ENCODE measurements at regions not wholly inside any gene's neighbourhood (a gene's known extent, or its start where the extent isn't known, plus 50 kb on each side); places are given as distances from the start of the nearest gene placed in this dataset.

DNA sequence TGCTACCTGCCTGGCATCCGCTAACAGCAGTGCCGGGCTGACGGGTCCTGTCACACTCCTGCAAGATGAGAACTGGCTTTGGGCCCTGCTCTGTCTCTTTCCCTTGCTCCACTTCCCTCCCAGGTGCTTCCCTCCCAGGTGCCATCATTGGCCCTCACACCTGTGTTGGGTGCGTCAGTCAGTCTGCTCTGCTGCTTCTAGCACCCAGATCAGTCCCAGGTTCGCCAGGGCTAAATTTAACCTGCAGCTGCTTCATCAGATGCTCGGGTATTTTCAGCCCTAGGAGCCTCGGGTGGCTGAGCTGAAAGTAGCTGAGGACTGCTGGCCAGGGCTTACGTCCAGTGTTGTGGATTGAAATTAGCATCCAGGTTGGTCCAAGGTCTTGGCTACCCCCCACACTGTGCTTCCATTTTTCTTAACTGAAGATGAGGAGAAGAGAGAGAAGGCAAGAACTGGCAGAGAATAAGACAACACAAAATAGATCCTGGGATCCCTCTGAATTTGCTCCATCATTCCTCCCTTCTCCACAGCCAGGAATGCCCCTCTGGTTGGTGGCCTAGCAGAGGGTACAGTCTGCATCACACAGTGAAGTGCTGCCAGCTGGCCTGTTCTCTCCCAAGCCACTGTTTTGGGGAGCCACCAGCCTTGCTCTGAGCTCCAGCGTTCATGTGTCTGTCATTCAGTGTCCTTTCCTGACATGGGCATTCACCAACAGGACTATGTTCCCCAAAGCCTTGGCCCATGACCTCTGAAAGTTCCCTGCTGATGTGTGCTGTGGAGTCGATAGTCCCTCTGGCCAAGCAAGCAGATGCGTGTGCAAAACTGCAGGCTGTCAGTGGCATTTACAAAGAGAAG is 65.9 kb upstream of the SYPL1 start:
- no peak overlapping the region for H3K4me2 ChIP-seq (ENCODE audit: low read length)
- H3K36me3 ChIP-seq (ENCODE audit: insufficient read depth, low read length) = no peaks in the 10 kb centered on the region
- no peaks in the 10 kb centered on the region for H3K9me3 ChIP-seq (replicated peaks; ENCODE audit: low read length)
- H3K4me1 ChIP-seq (ENCODE audit: control insufficient read depth, insufficient read depth, low read length) = no peaks in the 10 kb centered on the region
- no peak overlapping the region for H3K4me3 ChIP-seq (ENCODE audit: low read length)
- peaks cover 7% of the 10 kb centered on the region for H3K27me3 ChIP-seq (ENCODE audit: control insufficient read depth, insufficient read depth, low read length)
- no peak overlapping the region for H3K9ac ChIP-seq (ENCODE audit: low read depth, low read length)

DNA sequence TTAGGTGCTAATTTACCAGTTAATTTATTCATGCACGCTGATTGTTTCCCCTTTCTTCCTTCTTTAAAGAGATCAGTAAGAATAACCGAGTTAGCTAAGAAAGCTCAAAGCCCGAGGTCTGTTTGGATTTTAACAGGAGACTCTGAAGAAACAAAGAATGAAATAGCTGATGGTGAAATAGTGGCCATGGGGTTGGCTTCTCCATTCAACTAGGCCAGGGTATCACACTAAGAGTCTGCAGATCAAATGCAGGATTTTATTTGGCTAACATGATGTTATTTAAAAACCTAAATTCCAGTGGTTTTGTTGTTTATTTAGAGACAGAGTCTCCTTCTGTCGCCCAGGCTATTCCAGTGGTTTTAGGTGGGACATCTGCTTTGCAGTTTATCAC is 65.2 kb upstream of the SYPL1 start:
- Histone ChIP-seq H3K27me3 (ENCODE audit: control insufficient read depth, insufficient read depth, low read length) (peaks cover 7% of the 10 kb centered on the region), H3K9me3 (replicated peaks; ENCODE audit: low read length) (no peaks in the 10 kb centered on the region)

DNA sequence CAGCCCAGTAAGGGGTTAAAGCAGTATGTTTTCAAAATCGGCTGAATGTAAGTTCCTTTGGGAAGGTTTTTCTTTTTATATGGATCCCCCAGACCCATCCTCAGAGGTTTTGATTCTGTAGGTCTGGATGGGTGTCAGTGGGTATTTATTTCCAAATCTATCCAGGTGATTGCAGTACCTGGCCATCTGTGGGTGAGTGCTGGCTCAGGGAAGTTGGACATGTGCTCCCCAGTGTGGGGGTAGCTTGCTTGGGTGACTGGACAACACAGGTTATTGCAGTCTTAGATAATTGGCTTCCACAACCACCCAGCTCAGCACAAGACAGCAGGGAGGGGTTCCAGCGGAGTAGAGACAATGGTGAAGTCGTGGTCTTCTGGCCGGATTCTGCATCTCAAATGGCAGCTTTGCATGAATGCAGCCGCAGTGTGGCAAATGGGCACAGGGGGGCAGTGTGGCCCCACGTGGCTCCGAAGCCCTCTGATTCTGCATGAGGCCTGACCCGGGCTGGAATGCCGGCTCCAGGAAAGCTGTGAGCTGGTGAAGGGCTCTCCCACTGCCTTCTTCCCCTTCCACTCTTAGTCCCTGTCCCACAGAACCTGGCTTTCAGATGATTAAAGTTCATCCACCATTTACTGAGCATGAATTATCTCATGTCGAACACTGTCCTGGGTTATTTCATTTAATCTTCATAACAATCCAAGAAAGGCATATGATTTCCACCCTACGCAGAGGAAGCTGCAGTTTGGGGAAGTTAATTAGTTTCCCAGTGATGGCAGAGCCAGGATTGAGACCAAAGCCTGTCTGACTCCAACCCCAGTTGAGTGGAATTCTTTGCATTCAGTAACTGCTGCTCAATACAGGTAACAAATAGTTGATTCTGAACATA is 64.5 kb upstream of the SYPL1 start:
- Histone ChIP-seq H3K4me2 (ENCODE audit: low read length) (peak overlapping the region; percentile 11), H3K9me3 (replicated peaks; ENCODE audit: low read length) (no peaks in the 10 kb centered on the region), H3K36me3 (ENCODE audit: insufficient read depth, low read length) (no peaks in the 10 kb centered on the region), H3K27me3 (ENCODE audit: control insufficient read depth, insufficient read depth, low read length) (peaks cover 7% of the 10 kb centered on the region), H3K4me3 (ENCODE audit: low read length) (no peak overlapping the region), H3K9ac (ENCODE audit: low read depth, low read length) (no peak overlapping the region), H3K4me1 (ENCODE audit: control insufficient read depth, insufficient read depth, low read length) (no peaks in the 10 kb centered on the region)

More for the DNA sequence above, 65.2 kb upstream of the SYPL1 start:
- Histone ChIP-seq H3K36me3 (ENCODE audit: insufficient read depth, low read length) (no peaks in the 10 kb centered on the region), H3K4me2 (ENCODE audit: low read length) (no peak overlapping the region), H3K9ac (ENCODE audit: low read depth, low read length) (no peak overlapping the region), H3K4me1 (ENCODE audit: control insufficient read depth, insufficient read depth, low read length) (no peaks in the 10 kb centered on the region), H3K4me3 (ENCODE audit: low read length) (no peak overlapping the region)

DNA sequence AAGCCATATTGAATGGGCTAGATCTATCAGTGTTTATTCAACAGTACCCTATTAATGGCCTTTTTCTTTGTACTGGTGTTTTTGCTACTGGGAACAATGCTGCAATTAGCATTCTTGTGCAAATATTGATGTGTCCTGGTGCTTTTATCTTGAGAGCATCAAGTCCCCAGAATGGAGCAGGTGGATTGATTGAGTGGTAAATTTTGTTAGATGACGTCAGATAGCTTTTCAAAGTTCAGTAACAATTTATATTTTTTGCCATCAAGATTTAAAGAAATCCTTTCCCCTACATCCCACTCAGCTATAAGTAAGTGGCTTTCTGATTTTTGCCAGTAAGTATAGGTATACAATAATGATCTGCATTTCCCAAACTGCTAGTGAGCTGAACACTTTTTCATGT is 63.4 kb upstream of the SYPL1 start:
- no peaks in the 10 kb centered on the region for H3K9me3 ChIP-seq (replicated peaks; ENCODE audit: low read length)
- no peaks in the 10 kb centered on the region for H3K36me3 ChIP-seq (ENCODE audit: insufficient read depth, low read length)
- no peak overlapping the region for H3K4me3 ChIP-seq (ENCODE audit: low read length)
- no peak overlapping the region for H3K9ac ChIP-seq (ENCODE audit: low read depth, low read length)
- H3K4me1 ChIP-seq (ENCODE audit: control insufficient read depth, insufficient read depth, low read length) = no peaks in the 10 kb centered on the region
- no peak overlapping the region for H3K4me2 ChIP-seq (ENCODE audit: low read length)
- peaks cover 7% of the 10 kb centered on the region for H3K27me3 ChIP-seq (ENCODE audit: control insufficient read depth, insufficient read depth, low read length)

DNA sequence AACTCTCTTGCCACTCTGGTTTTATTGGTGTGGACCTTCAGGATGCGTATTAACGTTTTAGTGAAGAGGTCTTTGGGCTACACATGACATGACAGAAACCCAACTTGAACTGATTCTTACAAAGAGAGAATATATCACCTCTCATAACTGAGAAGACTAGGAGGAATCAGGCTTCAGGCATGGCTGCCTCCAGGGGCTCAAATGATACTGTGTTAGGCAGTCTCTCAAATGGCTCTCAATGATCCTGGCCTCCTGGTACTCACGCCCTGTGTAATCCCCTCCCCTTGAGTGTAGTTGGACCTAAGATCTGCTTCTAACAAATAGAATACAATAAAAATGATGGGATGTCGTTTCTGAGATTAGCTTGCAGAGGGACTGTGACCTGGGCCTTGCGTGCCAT is 58.5 kb upstream of the SYPL1 start:
- Histone ChIP-seq H3K9me3 (replicated peaks; ENCODE audit: low read length) (no peaks in the 10 kb centered on the region), H3K27me3 (ENCODE audit: control insufficient read depth, insufficient read depth, low read length) (peaks cover 9% of the 10 kb centered on the region), H3K4me1 (ENCODE audit: control insufficient read depth, insufficient read depth, low read length) (peaks cover 6% of the 10 kb centered on the region), H3K4me3 (ENCODE audit: low read length) (no peak overlapping the region), H3K9ac (ENCODE audit: low read depth, low read length) (no peak overlapping the region), H3K36me3 (ENCODE audit: insufficient read depth, low read length) (no peaks in the 10 kb centered on the region), H3K4me2 (ENCODE audit: low read length) (no peak overlapping the region)

DNA sequence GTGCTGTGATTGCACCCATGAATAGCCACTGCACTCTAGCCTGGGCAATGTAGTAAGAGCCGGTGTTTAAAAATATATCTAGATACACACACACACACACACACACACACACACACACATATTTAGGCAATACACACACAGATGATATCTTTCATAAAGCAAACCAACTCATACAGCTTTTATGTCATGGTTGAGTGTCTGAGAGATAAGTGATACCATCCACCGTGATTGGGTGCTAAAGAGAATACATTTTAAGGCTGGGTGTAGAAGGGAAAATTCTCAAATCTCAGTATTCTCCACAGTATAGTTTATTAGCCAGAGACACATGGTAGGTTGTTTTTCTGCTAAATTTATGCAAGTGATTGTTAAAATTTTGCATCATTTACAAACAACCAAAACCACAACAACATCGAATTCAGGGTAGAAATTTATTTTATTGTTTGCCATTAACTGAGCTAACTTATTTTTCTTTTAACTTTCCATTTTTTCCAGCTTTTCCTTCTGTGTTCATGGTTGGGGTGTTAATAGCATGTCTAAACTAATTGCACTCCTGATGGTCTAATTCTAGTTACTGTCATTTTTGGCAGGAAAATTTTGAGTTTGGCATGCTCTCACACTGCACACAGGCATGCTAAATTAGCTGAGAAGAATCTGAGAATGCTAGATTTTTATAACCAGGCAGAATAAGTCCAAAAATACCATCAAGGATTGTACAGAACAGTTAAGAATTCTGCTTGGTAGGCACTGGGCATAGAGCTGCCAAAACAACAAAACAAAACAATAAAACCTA is 57.9 kb upstream of the SYPL1 start:
- Histone ChIP-seq H3K36me3 (ENCODE audit: insufficient read depth, low read length) (no peaks in the 10 kb centered on the region), H3K4me2 (ENCODE audit: low read length) (no peak overlapping the region), H3K9me3 (replicated peaks; ENCODE audit: low read length) (no peaks in the 10 kb centered on the region), H3K9ac (ENCODE audit: low read depth, low read length) (no peak overlapping the region), H3K4me1 (ENCODE audit: control insufficient read depth, insufficient read depth, low read length) (peaks cover 9% of the 10 kb centered on the region), H3K4me3 (ENCODE audit: low read length) (no peak overlapping the region), H3K27me3 (ENCODE audit: control insufficient read depth, insufficient read depth, low read length) (peaks cover 9% of the 10 kb centered on the region)

DNA sequence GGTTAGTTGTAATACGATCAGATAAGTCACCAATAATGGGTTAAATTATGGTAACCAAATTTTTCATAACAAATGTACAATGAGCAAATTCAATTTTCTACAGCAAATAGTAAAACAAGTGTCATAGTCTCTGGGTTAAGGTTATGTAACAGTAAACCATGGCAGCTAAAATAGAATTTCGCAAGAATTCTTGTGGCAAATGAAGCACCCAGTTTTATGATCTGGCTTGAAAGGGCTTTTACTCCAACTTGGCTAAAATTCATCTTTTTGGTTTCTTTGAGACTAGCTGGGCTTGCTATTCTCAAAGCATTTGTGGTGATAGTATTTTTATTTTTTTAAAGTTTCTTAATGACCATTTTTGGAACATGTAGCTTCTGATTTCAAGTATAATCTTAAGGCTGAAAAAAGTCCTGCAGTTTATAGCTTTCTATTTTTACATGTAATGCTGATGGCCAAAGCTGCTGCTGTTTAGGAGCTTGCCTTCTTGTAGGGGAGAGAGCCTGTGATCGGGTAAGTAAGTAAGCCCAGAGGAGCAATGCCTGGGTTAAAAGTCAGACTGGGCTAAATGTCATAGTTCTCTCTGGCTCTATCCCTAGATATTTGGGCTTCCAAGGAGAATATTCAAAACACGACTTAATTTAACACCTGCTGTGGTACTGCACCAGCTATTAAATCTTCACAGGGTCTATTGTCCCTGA is 55.5 kb upstream of the SYPL1 start:
- H3K4me2 ChIP-seq (ENCODE audit: low read length) = no peak overlapping the region
- H3K9ac ChIP-seq (ENCODE audit: low read depth, low read length) = no peak overlapping the region
- no peak overlapping the region for H3K4me3 ChIP-seq (ENCODE audit: low read length)
- H3K27me3 ChIP-seq (ENCODE audit: control insufficient read depth, insufficient read depth, low read length) = peaks cover 9% of the 10 kb centered on the region
- peaks cover 9% of the 10 kb centered on the region for H3K4me1 ChIP-seq (ENCODE audit: control insufficient read depth, insufficient read depth, low read length)
- peaks cover 7% of the 10 kb centered on the region for H3K9me3 ChIP-seq (replicated peaks; ENCODE audit: low read length)
- no peaks in the 10 kb centered on the region for H3K36me3 ChIP-seq (ENCODE audit: insufficient read depth, low read length)

DNA sequence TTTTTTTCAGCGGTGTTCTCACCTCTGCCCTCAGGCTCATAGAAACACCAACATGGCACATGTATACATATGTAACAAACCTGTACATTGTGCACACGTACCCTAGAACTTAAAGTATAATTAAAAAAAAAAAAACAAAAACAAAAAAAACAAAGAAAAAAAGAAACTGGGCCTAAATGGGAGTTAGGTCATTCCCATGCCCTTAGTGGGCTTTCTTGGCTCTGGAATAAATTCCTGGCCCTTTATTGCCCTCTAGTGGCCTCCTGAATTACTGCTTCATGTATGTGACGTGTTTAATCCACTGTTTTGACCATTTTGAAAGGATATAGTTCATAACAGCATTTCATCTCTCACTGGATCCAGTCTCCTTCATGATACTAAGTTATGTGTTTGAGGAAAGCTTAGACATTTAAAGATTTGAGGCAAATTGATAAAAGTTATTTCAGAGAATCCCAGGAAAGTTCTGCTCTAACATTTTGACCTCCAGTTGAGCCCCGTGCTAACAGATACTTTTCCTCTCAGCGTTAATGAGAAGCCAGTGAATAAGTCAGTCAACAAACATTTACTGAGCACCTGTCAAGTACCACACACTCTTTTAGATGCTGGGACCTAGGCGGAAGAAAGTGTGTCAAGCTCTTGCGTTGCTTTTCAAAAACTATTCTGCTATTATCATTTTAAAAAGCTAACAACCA is 54.7 kb upstream of the SYPL1 start:
- no peak overlapping the region for H3K9ac ChIP-seq (ENCODE audit: low read depth, low read length)
- H3K27me3 ChIP-seq (ENCODE audit: control insufficient read depth, insufficient read depth, low read length) = peaks cover 9% of the 10 kb centered on the region
- H3K36me3 ChIP-seq (ENCODE audit: insufficient read depth, low read length) = no peaks in the 10 kb centered on the region
- peaks cover 7% of the 10 kb centered on the region for H3K9me3 ChIP-seq (replicated peaks; ENCODE audit: low read length)
- peak overlapping the region; percentile 13 for H3K4me2 ChIP-seq (ENCODE audit: low read length)
- H3K4me3 ChIP-seq (ENCODE audit: low read length) = no peak overlapping the region
- H3K4me1 ChIP-seq (ENCODE audit: control insufficient read depth, insufficient read depth, low read length) = peaks cover 9% of the 10 kb centered on the region

DNA sequence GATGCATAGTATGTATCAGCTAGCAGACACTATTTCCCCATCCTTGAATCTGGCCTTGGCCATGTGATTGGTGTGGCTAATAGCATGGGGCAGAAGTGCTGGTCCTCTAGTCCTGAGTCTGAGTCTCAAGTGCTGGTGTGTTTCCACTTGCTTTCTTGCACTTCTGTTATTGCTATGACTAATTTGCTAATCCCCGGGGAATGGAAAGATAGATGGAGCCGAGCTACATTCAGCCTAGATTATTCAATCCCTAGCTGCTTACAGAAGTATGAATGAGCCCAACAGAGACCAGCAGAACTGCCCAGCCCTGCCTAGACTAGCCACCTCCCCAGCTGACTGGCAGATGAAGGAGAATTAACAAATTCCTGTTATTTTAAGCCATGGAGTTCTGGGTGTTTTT is 53.2 kb upstream of the SYPL1 start:
- H3K27me3 ChIP-seq (ENCODE audit: control insufficient read depth, insufficient read depth, low read length) = peaks cover 14% of the 10 kb centered on the region
- H3K9ac ChIP-seq (ENCODE audit: low read depth, low read length) = no peak overlapping the region
- peaks cover 9% of the 10 kb centered on the region for H3K4me1 ChIP-seq (ENCODE audit: control insufficient read depth, insufficient read depth, low read length)
- H3K36me3 ChIP-seq (ENCODE audit: insufficient read depth, low read length) = no peaks in the 10 kb centered on the region
- H3K4me3 ChIP-seq (ENCODE audit: low read length) = no peak overlapping the region
- peaks cover 7% of the 10 kb centered on the region for H3K9me3 ChIP-seq (replicated peaks; ENCODE audit: low read length)
- H3K4me2 ChIP-seq (ENCODE audit: low read length) = no peak overlapping the region

DNA sequence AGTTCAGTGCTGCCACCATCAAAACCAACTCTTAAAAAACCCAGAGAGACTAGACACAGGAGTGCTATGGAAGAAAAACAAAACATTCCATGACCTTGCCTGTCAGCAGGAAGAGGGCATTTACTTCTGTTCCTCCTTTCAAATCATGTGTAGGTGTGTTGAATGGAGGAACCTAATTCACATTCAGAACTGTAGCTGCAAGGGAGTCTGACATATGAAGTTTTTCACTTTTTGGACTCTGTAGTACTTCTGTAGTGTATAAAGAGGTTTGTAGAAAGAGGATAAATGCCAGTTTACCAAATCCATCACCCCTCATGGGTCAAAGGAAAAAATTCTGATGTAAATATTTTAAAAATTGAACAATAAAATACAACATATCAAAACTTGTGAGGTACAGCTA is 51.1 kb upstream of the SYPL1 start:
- Histone ChIP-seq H3K4me1 (ENCODE audit: control insufficient read depth, insufficient read depth, low read length) (peaks cover 9% of the 10 kb centered on the region), H3K4me3 (ENCODE audit: low read length) (no peak overlapping the region), H3K9me3 (replicated peaks; ENCODE audit: low read length) (peaks cover 7% of the 10 kb centered on the region), H3K27me3 (ENCODE audit: control insufficient read depth, insufficient read depth, low read length) (peaks cover 27% of the 10 kb centered on the region), H3K4me2 (ENCODE audit: low read length) (no peak overlapping the region), H3K36me3 (ENCODE audit: insufficient read depth, low read length) (no peaks in the 10 kb centered on the region), H3K9ac (ENCODE audit: low read depth, low read length) (no peak overlapping the region)
